ENCODE measurements at regions not wholly inside any gene's neighbourhood (a gene's known extent, or its start where the extent isn't known, plus 50 kb on each side); places are given as distances from the start of the nearest gene placed in this dataset.

DNA sequence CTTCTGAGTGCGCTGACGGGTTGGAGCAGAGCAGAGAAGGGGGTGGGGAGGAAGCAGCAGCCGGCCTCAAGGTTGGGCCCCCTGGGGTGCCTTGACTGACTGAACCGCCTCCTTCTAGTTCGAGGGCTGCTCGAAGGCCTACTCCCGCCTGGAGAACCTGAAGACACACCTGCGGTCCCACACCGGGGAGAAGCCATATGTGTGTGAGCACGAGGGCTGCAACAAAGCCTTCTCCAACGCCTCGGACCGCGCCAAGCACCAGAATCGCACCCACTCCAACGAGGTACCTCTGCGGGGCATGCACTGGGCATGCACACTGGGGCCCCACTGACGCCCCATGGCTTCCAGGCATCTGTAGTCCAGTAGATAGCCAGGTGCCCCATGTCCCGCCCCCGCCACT lies 246.9 kb downstream of the GLI2 start:
- TF ChIP-seq CTCF (IDR thresholded peaks at IDR 0.05): no peak
- no peak for TF ChIP-seq POLR2A (IDR thresholded peaks at IDR 0.05)

All from stomach (tissue), 4 donors.